ENCODE measurements at regions not wholly inside any gene's neighbourhood (a gene's known extent, or its start where the extent isn't known, plus 50 kb on each side); places are given as distances from the start of the nearest gene placed in this dataset.
A peak's percentile ranks its signal among the peaks of the same experiment; 100 is the strongest.

DNA sequence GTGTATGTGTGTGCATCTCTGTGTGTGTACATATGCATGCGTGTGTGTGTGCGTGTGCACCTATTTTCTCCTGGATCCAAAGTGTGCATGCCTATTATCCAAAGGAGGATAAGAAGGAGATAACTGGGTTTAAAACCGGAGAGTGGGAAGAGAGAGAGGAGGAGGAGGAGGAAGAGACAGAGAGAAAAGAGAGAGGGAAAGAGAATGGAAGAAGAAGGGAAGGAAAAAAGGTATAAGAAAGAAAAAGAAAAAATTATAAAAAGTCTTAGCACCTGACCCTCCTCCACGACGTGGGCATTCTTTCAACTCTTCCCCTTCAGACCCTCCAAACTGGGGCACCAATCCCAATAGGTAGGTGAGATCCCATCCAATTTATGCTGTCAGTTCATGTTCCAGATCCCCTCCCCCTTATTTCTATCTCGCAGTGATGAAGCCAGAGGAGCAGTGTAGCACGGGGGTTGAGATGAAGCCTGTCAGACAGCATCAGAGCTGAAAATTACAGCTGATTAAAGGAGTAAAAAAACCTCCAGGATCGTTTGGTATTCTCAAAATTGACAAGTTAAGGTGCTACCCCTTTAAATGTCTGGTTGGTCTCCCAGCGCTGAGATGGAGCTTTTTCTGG is 386.7 kb upstream of the ATP5MC3 start:
- no peak overlapping the region for H3K14ac ChIP-seq (ENCODE audit: insufficient read length)
- H3K9ac ChIP-seq (replicated peaks in 1 of 4; ENCODE audit: extremely low read depth in 1 of 4, low read depth in 3 of 4, low read length in 3 of 4) = no peak overlapping the region
- H2BK20ac ChIP-seq (ENCODE audit: low read length) = no peak overlapping the region
- no peaks in the 10 kb centered on the region for H3K79me2 ChIP-seq (ENCODE audit: control insufficient read depth in 1 of 2, insufficient read depth in 2 of 2, low read length in 2 of 2)
- no peak overlapping the region for H3K56ac ChIP-seq (replicated peaks; ENCODE audit: insufficient read length, low read depth, low read length)
- no peaks in the 10 kb centered on the region for H3K79me1 ChIP-seq (ENCODE audit: low read depth, low read length)
- no peak overlapping the region for H2BK5ac ChIP-seq (ENCODE audit: low read depth, low read length)
- H3K9me3 ChIP-seq (ENCODE audit: insufficient read depth in 2 of 2, low read depth in 1 of 2, low read length in 1 of 2) = no peaks in the 10 kb centered on the region
- 90% methylated on average over 9 of the region's 9 CpGs; no CpG with 5 or more reads in 1 of the 2 experiments for WGBS, 2 experiments (ENCODE audit: extremely low coverage in 1 of 2, insufficient coverage in 1 of 2, insufficient read length in 1 of 2, insufficient replicate concordance in 2 of 2, low coverage in 1 of 2, low lambda C conversion rate in 2 of 2, missing lambda C conversion rate in 1 of 2)
- H3K27me3 ChIP-seq (replicated peaks in 1 of 4; ENCODE audit: control insufficient read depth in 3 of 4, extremely low read depth in 1 of 4, insufficient read depth in 3 of 4, low read length in 3 of 4) = no peaks in the 10 kb centered on the region
- H3K23me2 ChIP-seq (ENCODE audit: low read depth, low read length) = no peaks in the 10 kb centered on the region; the same call in 1 of the 2 replicates
- FAIRE-seq = no peak
- H3K27ac ChIP-seq (ENCODE audit: low read depth, low read length) = no peak overlapping the region
- TF ChIP-seq TAF7 (optimal IDR thresholded peaks at IDR 0.05; ENCODE audit: borderline replicate concordance, low read depth, low read length) (no peak), NRF1 (IDR thresholded peaks at IDR 0.05; ENCODE audit: low read depth, low read length) (no peak), SAP30 (IDR thresholded peaks at IDR 0.05; ENCODE audit: insufficient read depth, insufficient replicate concordance, low read length) (no peak), CBX5 (IDR thresholded peaks at IDR 0.05; ENCODE audit: low read depth, low read length) (no peak), POU5F1 (IDR thresholded peaks at IDR 0.05; ENCODE audit: low read depth, low read length) (no peak), SUZ12 (IDR thresholded peaks at IDR 0.05; ENCODE audit: low read length) (no peak), POLR2A (IDR thresholded peaks at IDR 0.05; ENCODE audit: control extremely low read depth in 1 of 2, low read depth in 2 of 2, low read length in 2 of 2) (no peak), ZNF274 (IDR thresholded peaks at IDR 0.05; ENCODE audit: borderline replicate concordance, extremely low read depth, low read length) (no peak)
- no peak overlapping the region for H3K4ac ChIP-seq (replicated peaks; ENCODE audit: insufficient read length, low read depth, low read length)
- H2BK15ac ChIP-seq (ENCODE audit: low read length) = no peak overlapping the region
- H3K23ac ChIP-seq (ENCODE audit: insufficient read length) = no peak overlapping the region
- H2BK120ac ChIP-seq (replicated peaks; ENCODE audit: low read depth, low read length) = no peak overlapping the region
- H2AK5ac ChIP-seq (ENCODE audit: low read depth, low read length) = no peak overlapping the region
- H4K5ac ChIP-seq (ENCODE audit: insufficient read length, low read depth, low read length) = no peak overlapping the region
- H3K36me3 ChIP-seq (ENCODE audit: control insufficient read depth in 2 of 4, insufficient read depth in 4 of 4, low read length in 3 of 4) = no peaks in the 10 kb centered on the region
- no peak overlapping the region for H3K4me2 ChIP-seq (ENCODE audit: insufficient read depth in 1 of 2, low read depth in 2 of 2, low read length in 2 of 2)
- peak overlapping the region; percentile 63 for H2AFZ ChIP-seq (ENCODE audit: low read length)
- no peak overlapping the region for H2BK12ac ChIP-seq (ENCODE audit: low read depth, low read length)
- POLR2A ChIA-PET (ENCODE audit: partially characterized antibody) = no interaction called here
- no peak overlapping the region for H4K91ac ChIP-seq (replicated peaks; ENCODE audit: insufficient read length, low read length)
- H4K20me1 ChIP-seq (replicated peaks in 1 of 2; ENCODE audit: control insufficient read depth in 1 of 2, insufficient read depth in 2 of 2, low read length in 2 of 2) = no peaks in the 10 kb centered on the region
- DNase-seq (ENCODE audit: low read depth in 1 of 2, low spot score in 2 of 2) = no peak
- no peak overlapping the region for H3K18ac ChIP-seq (ENCODE audit: extremely low read depth, low read length)
- no peaks in the 10 kb centered on the region for H3K4me1 ChIP-seq (replicated peaks in 1 of 4; ENCODE audit: control insufficient read depth in 3 of 4, insufficient read depth in 4 of 4, low read length in 3 of 4)
- CTCF ChIA-PET (ENCODE audit: partially characterized antibody) = interaction anchor here (0.9 to 1.1 kb wide), 3 partner anchors 90 to 515 kb away, joined by 3 to 4 read pairs (median 3); no protein-coding TSS in a partner anchor
- no peak overlapping the region for H3K4me3 ChIP-seq (ENCODE audit: extremely low read depth in 1 of 4, insufficient read depth in 2 of 4, low read depth in 3 of 4, low read length in 4 of 4)
- H4K8ac ChIP-seq (ENCODE audit: extremely low read depth, insufficient read depth, low read length) = no peak overlapping the region

All from H1 (cell line).